GM23338 (cell line): ENCODE measurements at regions not wholly inside any gene's neighbourhood (a gene's known extent, or its start where the extent isn't known, plus 50 kb on each side); places are given as distances from the start of the nearest gene placed in this dataset.
A peak's percentile ranks its signal among the peaks of the same experiment; 100 is the strongest.

Source experiments
- ATAC-seq: fragments of 200-7000 bp; cut with Tn5 transposase; 3 replicates; pipeline ENCODE4 v1.9.1; 2020
- DNase-seq: peaks from one replicate; pipeline ENCODE4 v3.0.0-alpha.2; 2015; ENCODE audit warnings: low spot score
- H2AFZ ChIP-seq: fragments of 200-600 bp; sonication (generic); 2 replicates; pipeline ENCODE4 v1.8.0; 2016; ENCODE audit warnings: antibody characterized with exemption, mild to moderate bottlenecking, moderate library complexity
- H3F3A ChIP-seq: fragments of 200-600 bp; sonication (generic); replicated peaks from 2 replicates; pipeline ENCODE4 v1.8.0; 2017; ENCODE audit warnings: antibody characterized with exemption, mixed run types, low read depth
- H3K27ac ChIP-seq: fragments of 200-600 bp; sonication (generic); 2 replicates; pipeline ENCODE4 v1.6.1; 2016; ENCODE audit warnings: low read depth
- H3K27me3 ChIP-seq: fragments of 200-600 bp; sonication (generic); 2 replicates; pipeline ENCODE4 v1.8.0; 2016; ENCODE audit warnings: mild to moderate bottlenecking, mixed run types, moderate library complexity; ENCODE audit not compliant: insufficient read depth
- H3K36me3 ChIP-seq: fragments of 200-600 bp; sonication (generic); 2 replicates; pipeline ENCODE4 v1.8.0; 2016; ENCODE audit warnings: mild to moderate bottlenecking; ENCODE audit not compliant: insufficient read depth
- H3K4me1 ChIP-seq: fragments of 200-600 bp; sonication (generic); 2 replicates; pipeline ENCODE4 v1.8.0; 2016; ENCODE audit warnings: mild to moderate bottlenecking, moderate library complexity; ENCODE audit not compliant: insufficient read depth
- H3K4me2 ChIP-seq: fragments of 200-600 bp; sonication (generic); 2 replicates; pipeline ENCODE4 v1.7.1; 2017; ENCODE audit warnings: mixed run types
- H3K4me3 ChIP-seq: fragments of 200-600 bp; sonication (generic); 2 replicates; pipeline ENCODE4 v1.6.1; 2016; ENCODE audit warnings: mixed run types
- H3K79me2 ChIP-seq: fragments of 200-600 bp; sonication (generic); replicated peaks from 2 replicates; pipeline ENCODE4 v1.8.0; 2017; ENCODE audit warnings: mild to moderate bottlenecking; ENCODE audit not compliant: insufficient read depth
- H3K9me2 ChIP-seq: fragments of 200-600 bp; sonication (generic); 2 replicates; pipeline ENCODE4 v1.8.0; 2017; ENCODE audit not compliant: insufficient read depth
- H4K20me1 ChIP-seq: fragments of 200-600 bp; sonication (generic); replicated peaks from 2 replicates; pipeline ENCODE4 v1.8.0; 2017; ENCODE audit warnings: mild to moderate bottlenecking; ENCODE audit not compliant: insufficient read depth
- H3K27ac Mint-ChIP-seq: 2 replicates; pipeline ENCODE4 v1.8.0; 2020; ENCODE audit warnings: inconsistent platforms, mild to moderate bottlenecking, moderate library complexity, mixed read lengths
- H3K27me3 Mint-ChIP-seq: 3 replicates; pipeline ENCODE4 v1.8.0; 2022; ENCODE audit warnings: low read depth, mild to moderate bottlenecking, moderate library complexity, mixed read lengths, inconsistent platforms; ENCODE audit not compliant: insufficient read depth, poor library complexity
- H3K36me3 Mint-ChIP-seq: 3 replicates; pipeline ENCODE4 v1.8.0; 2021; ENCODE audit warnings: low read depth, mild to moderate bottlenecking, inconsistent platforms, moderate library complexity, mixed read lengths
- H3K4me1 Mint-ChIP-seq: 3 replicates; pipeline ENCODE4 v1.8.0; 2020; ENCODE audit warnings: mild to moderate bottlenecking, inconsistent platforms, mixed read lengths
- H3K4me3 Mint-ChIP-seq: 3 replicates; pipeline ENCODE4 v1.8.0; 2021; ENCODE audit warnings: moderate library complexity, mild to moderate bottlenecking, inconsistent platforms, mixed read lengths
- H3K9me3 Mint-ChIP-seq: 3 replicates; pipeline ENCODE4 v1.8.0; 2020; ENCODE audit warnings: moderate library complexity, mild to moderate bottlenecking, inconsistent platforms, mixed read lengths
- CTCF ChIP-seq, 2 experiments: fragments of 200-600 bp in 1 of 2; sonication (generic) in 1 of 2; conservative IDR thresholded peaks; 2 replicates each; pipeline versions ENCODE4 v1.5.1 to v1.6.1; 2016 to 2017; ENCODE audit warnings: antibody characterized with exemption in 2 of 2, low read depth in 2 of 2, mild to moderate bottlenecking in 2 of 2, moderate library complexity in 1 of 2
- EZH2 ChIP-seq: fragments of 200-600 bp; sonication (generic); IDR thresholded peaks from one replicate; pipeline ENCODE4 v1.8.0; 2017; ENCODE audit warnings: antibody characterized with exemption, mild to moderate bottlenecking, low read depth; ENCODE audit not compliant: unreplicated experiment
- POLR2AphosphoS5 ChIP-seq: IDR thresholded peaks from 2 replicates; pipeline ENCODE4 v1.6.1; 2016; ENCODE audit warnings: antibody characterized with exemption, low read depth
- ZNF114 ChIP-seq: fragments of 250-450 bp; sonication (Bioruptor Pico); IDR thresholded peaks from 2 replicates; pipeline ENCODE4 v1.5.0; 2020; ENCODE audit warnings: mild to moderate bottlenecking, moderate library complexity
- ZNF462 ChIP-seq: fragments of 250-450 bp; sonication (Bioruptor Pico); IDR thresholded peaks from 2 replicates; pipeline ENCODE4 v1.5.0; 2020; ENCODE audit warnings: mild to moderate bottlenecking, moderate library complexity

- Histone ChIP-seq H4K20me1 (no peaks in the 10 kb centered on the region), H3K4me2 (peak overlapping the region; percentile 6; the same call in 1 of the 2 replicates), H3K79me2 (no peaks in the 10 kb centered on the region), H3K27ac (no peak overlapping the region), H3F3A (no peaks in the 10 kb centered on the region), H3K36me3 (no peaks in the 10 kb centered on the region), H3K4me3 (no peak overlapping the region), H3K9me2 (no peaks in the 10 kb centered on the region), H3K27me3 (no peaks in the 10 kb centered on the region), H3K4me1 (peaks cover 29% of the 10 kb centered on the region), H2AFZ (no peak overlapping the region)
- Mint-ChIP-seq H3K36me3 (no peaks in the 10 kb centered on the region), H3K4me1 (peaks cover 33% of the 10 kb centered on the region), H3K27ac (no peak overlapping the region; the same call in 1 of the 2 replicates), H3K27me3 (peaks cover 2% of the 10 kb centered on the region), H3K9me3 (no peaks in the 10 kb centered on the region), H3K4me3 (no peak overlapping the region)
- TF ChIP-seq EZH2: no peak
- no peak for TF ChIP-seq POLR2AphosphoS5
- peak; percentile 29; the same call in 1 of the 2 replicates for TF ChIP-seq ZNF462 (CRISPR knock-in tag)
- DNase-seq (peak; percentile 38), ATAC-seq (peak; percentile 82)
These were observed 79.3 kb upstream of the FAM98A start for GRCh38 chr2:33678436-33678835.

- Mint-ChIP-seq H3K36me3 (peaks cover 7% of the 10 kb centered on the region; the same call in 2 of the 3 replicates), H3K4me1 (peaks cover 17% of the 10 kb centered on the region), H3K27me3 (no peaks in the 10 kb centered on the region), H3K27ac (peak overlapping the region; percentile 29), H3K4me3 (no peak overlapping the region), H3K9me3 (no peaks in the 10 kb centered on the region)
- no peak overlapping the region for H3K4me2 ChIP-seq
- H3K9me2 ChIP-seq: no peaks in the 10 kb centered on the region
- H3K4me3 ChIP-seq: no peak overlapping the region
- H3K79me2 ChIP-seq: no peaks in the 10 kb centered on the region
- H3K27ac ChIP-seq: no peak overlapping the region
- no peaks in the 10 kb centered on the region for H3K36me3 ChIP-seq
- ATAC-seq: no peak
- peak; percentile 13 for DNase-seq
- H3K27me3 ChIP-seq: no peaks in the 10 kb centered on the region
- H2AFZ ChIP-seq: no peak overlapping the region
- no peaks in the 10 kb centered on the region for H3F3A ChIP-seq
- no peaks in the 10 kb centered on the region for H4K20me1 ChIP-seq
- H3K4me1 ChIP-seq: peaks cover 10% of the 10 kb centered on the region
- TF ChIP-seq ZNF114 (no peak), CTCF (conservative IDR thresholded peaks at IDR 0.05; ENCODE audit: low read depth in 2 of 2) (peak in 1 of 2 experiments; percentile 58; a peak in 3 of 4 replicates)
These were observed 74.8 kb upstream of the FAM98A start for GRCh38 chr2:33673937-33674336.
